NT2/D1 (cell line): ENCODE measurements at regions not wholly inside any gene's neighbourhood (a gene's known extent, or its start where the extent isn't known, plus 50 kb on each side); places are given as distances from the start of the nearest gene placed in this dataset.

Experiments
- DNase-seq: peaks from one replicate; pipeline ENCODE4 v3.0.0-alpha.2; 2011; ENCODE audit warnings: low read depth, low spot score
- H3K27me3 ChIP-seq: 2 replicates; pipeline ENCODE4 v1.6.0; 2011; ENCODE audit warnings: mild to moderate bottlenecking; ENCODE audit not compliant: insufficient read length, insufficient read depth
- H3K36me3 ChIP-seq: 2 replicates; pipeline ENCODE4 v1.6.1; 2011; ENCODE audit warnings: mild to moderate bottlenecking, low read length, mixed read lengths; ENCODE audit not compliant: insufficient read depth, insufficient read length
- H3K4me1 ChIP-seq: 2 replicates; pipeline ENCODE4 v1.5.1; 2011; ENCODE audit not compliant: insufficient read depth, insufficient read length
- H3K4me3 ChIP-seq: 2 replicates; pipeline ENCODE4 v1.5.1; 2011; ENCODE audit warnings: low read depth; ENCODE audit not compliant: insufficient read length
- H3K9ac ChIP-seq: 2 replicates; pipeline ENCODE4 v1.6.0; 2011; ENCODE audit warnings: low read depth; ENCODE audit not compliant: insufficient read length
- H3K9me3 ChIP-seq: 2 replicates; pipeline ENCODE4 v1.5.1; 2011; ENCODE audit warnings: mild to moderate bottlenecking, low read length; ENCODE audit not compliant: insufficient read depth
- SUZ12 ChIP-seq: IDR thresholded peaks from 2 replicates; pipeline ENCODE4 v1.6.1; 2011; ENCODE audit not compliant: insufficient read length, insufficient read depth; ENCODE audit errors: extremely low read depth
- YY1 ChIP-seq: IDR thresholded peaks from 2 replicates; pipeline ENCODE4 v1.6.1; 2011; ENCODE audit not compliant: insufficient read length, insufficient read depth
- ZNF274 ChIP-seq: IDR thresholded peaks from 2 replicates; pipeline ENCODE4 v1.6.1; 2011; ENCODE audit warnings: mild to moderate bottlenecking, low read depth, low read length

GRCh38 chr5:57335092-57335660 is 147.4 kb downstream of the ACTBL2 start:
- Histone ChIP-seq H3K27me3 (no peaks in the 10 kb centered on the region), H3K4me1 (no peaks in the 10 kb centered on the region), H3K9me3 (no peaks in the 10 kb centered on the region), H3K36me3 (no peaks in the 10 kb centered on the region), H3K4me3 (no peak overlapping the region), H3K9ac (no peak overlapping the region)
- DNase-seq = no peak
- TF ChIP-seq ZNF274 (no peak), SUZ12 (no peak), YY1 (no peak)

GRCh38 chr5:57334475-57334874 is 148.1 kb downstream of the ACTBL2 start:
- no peaks in the 10 kb centered on the region for H3K9me3 ChIP-seq
- no peak for TF ChIP-seq ZNF274
- TF ChIP-seq YY1 = no peak
- TF ChIP-seq SUZ12 = no peak
- no peak overlapping the region for H3K4me3 ChIP-seq

GRCh38 chr5:57332361-57332760 is 150.2 kb downstream of the ACTBL2 start:
- Histone ChIP-seq H3K36me3 (no peaks in the 10 kb centered on the region), H3K4me1 (no peaks in the 10 kb centered on the region), H3K9me3 (no peaks in the 10 kb centered on the region), H3K4me3 (no peak overlapping the region), H3K27me3 (no peaks in the 10 kb centered on the region), H3K9ac (no peak overlapping the region)
- TF ChIP-seq YY1 = no peak
- TF ChIP-seq SUZ12 = no peak
- no peak for TF ChIP-seq ZNF274
- no peak for DNase-seq

More at GRCh38 chr5:57334475-57334874, 148.1 kb downstream of the ACTBL2 start:
- Histone ChIP-seq H3K27me3 (no peaks in the 10 kb centered on the region), H3K9ac (no peak overlapping the region), H3K36me3 (no peaks in the 10 kb centered on the region), H3K4me1 (no peaks in the 10 kb centered on the region)
- no peak for DNase-seq

- no peaks in the 10 kb centered on the region for H3K36me3 ChIP-seq
- H3K9me3 ChIP-seq = no peaks in the 10 kb centered on the region
- no peak overlapping the region for H3K9ac ChIP-seq
- no peak for TF ChIP-seq SUZ12
- TF ChIP-seq ZNF274 = no peak
- TF ChIP-seq YY1 = no peak
- no peaks in the 10 kb centered on the region for H3K4me1 ChIP-seq
- H3K27me3 ChIP-seq = no peaks in the 10 kb centered on the region
- H3K4me3 ChIP-seq = no peak overlapping the region
- no peak for DNase-seq
These were observed 153.9 kb downstream of the GPBP1 start for GRCh38 chr5:57327561-57328367.

GRCh38 chr5:57325678-57326397 is 152.0 kb downstream of the GPBP1 start:
- no peak overlapping the region for H3K9ac ChIP-seq
- TF ChIP-seq ZNF274 = no peak
- TF ChIP-seq SUZ12 = no peak
- TF ChIP-seq YY1 = no peak
- no peak overlapping the region for H3K4me3 ChIP-seq

GRCh38 chr5:57324861-57325260 is 151.0 kb downstream of the GPBP1 start:
- Histone ChIP-seq H3K36me3 (no peaks in the 10 kb centered on the region), H3K4me3 (no peak overlapping the region), H3K4me1 (no peaks in the 10 kb centered on the region), H3K9me3 (no peaks in the 10 kb centered on the region), H3K27me3 (no peaks in the 10 kb centered on the region), H3K9ac (no peak overlapping the region)
- TF ChIP-seq ZNF274 (no peak), SUZ12 (no peak), YY1 (no peak)
- no peak for DNase-seq

More at GRCh38 chr5:57325678-57326397, 152.0 kb downstream of the GPBP1 start:
- no peaks in the 10 kb centered on the region for H3K9me3 ChIP-seq
- no peaks in the 10 kb centered on the region for H3K36me3 ChIP-seq
- DNase-seq = no peak
- no peaks in the 10 kb centered on the region for H3K4me1 ChIP-seq
- no peaks in the 10 kb centered on the region for H3K27me3 ChIP-seq

- Histone ChIP-seq H3K4me1 (no peaks in the 10 kb centered on the region), H3K9ac (no peak overlapping the region), H3K27me3 (no peaks in the 10 kb centered on the region), H3K9me3 (no peaks in the 10 kb centered on the region), H3K36me3 (no peaks in the 10 kb centered on the region), H3K4me3 (no peak overlapping the region)
- no peak for TF ChIP-seq YY1
- no peak for TF ChIP-seq SUZ12
- no peak for TF ChIP-seq ZNF274
- DNase-seq = no peak
These were observed 150.3 kb downstream of the GPBP1 start for GRCh38 chr5:57324181-57324580.
